HCT116 (cell line): ENCODE measurements at regions not wholly inside any gene's neighbourhood (a gene's known extent, or its start where the extent isn't known, plus 50 kb on each side); places are given as distances from the start of the nearest gene placed in this dataset.

Experiments used
- ATAC-seq: fragments of 200-7000 bp; cut with Tn5 transposase; 2 replicates; pipeline ENCODE4 v1.9.1; 2020; ENCODE audit warnings: mild to moderate bottlenecking, moderate library complexity
- BruUV-seq: library from RNA; stranded (reverse); fragments of 400-500 nt; replicated peaks from 2 replicates; lab custom pipeline; 2021; lab: Mats Ljungman, UMichigan
- CTCF ChIA-PET: fragments of 300-600 bp; sonication (Branson Sonifier 250); formaldehyde crosslinking; loops from one replicate; lab custom pipeline; 2021; ENCODE audit warnings: antibody characterized with exemption; lab: Charles Lee
- POLR2A ChIA-PET: fragments of 300-600, 350-600 bp; sonication (Branson Sonifier 250); formaldehyde crosslinking; loops from one replicate; lab custom pipeline; 2021; ENCODE audit warnings: antibody characterized with exemption; lab: Charles Lee
- RAD21 ChIA-PET, 2 experiments: fragments of 300-600 bp; sonication (Branson Sonifier 250); formaldehyde crosslinking; loops; one replicate each; lab custom pipeline; 2023; ENCODE audit warnings: low total read pairs in 2 of 2; ENCODE audit not compliant: uncharacterized antibody in 2 of 2, unreplicated experiment in 2 of 2, low non-redundant PET in 1 of 2; lab: Charles Lee
- DNase-seq: peaks from one replicate; pipeline ENCODE4 v3.0.0-alpha.2; 2010; ENCODE audit warnings: low read depth, low spot score
- H2AFZ ChIP-seq: fragments of 200-600 bp; shearing (Covaris generic), sonication (generic); 2 replicates; pipeline ENCODE4 v1.6.1; 2017; ENCODE audit warnings: low read depth, mixed run types, mixed read lengths, antibody characterized with exemption, low read length; ENCODE audit not compliant: poor library complexity, severe bottlenecking
- H3K27ac ChIP-seq: 2 replicates; pipeline ENCODE4 v1.5.1; 2012; ENCODE audit warnings: low read depth, low read length
- H3K27me3 ChIP-seq: fragments of 200-600 bp; sonication (generic); 2 replicates; pipeline ENCODE4 v1.6.1; 2016; ENCODE audit warnings: mixed run types, low read length, mixed read lengths; ENCODE audit not compliant: insufficient read depth
- H3K36me3 ChIP-seq, 2 experiments: fragments of 200-500 bp in 1 of 2; fragments of 200-600 bp in 1 of 2; sonication (Bioruptor generic) in 1 of 2; sonication (generic) in 1 of 2; 2 replicates each; pipeline versions ENCODE4 v1.5.1 to v1.6.1; 2014 to 2016; ENCODE audit warnings: low read length in 2 of 2, inconsistent platforms in 1 of 2, mixed read lengths in 1 of 2, mixed run types in 1 of 2; ENCODE audit not compliant: insufficient read depth in 2 of 2, control insufficient read depth in 1 of 2
- H3K4me1 ChIP-seq, 2 experiments: fragments of 200-600 bp in 1 of 2; sonication (generic) in 1 of 2; 2 replicates each; pipeline versions ENCODE4 v1.5.1 to v1.6.1; 2012 to 2017; ENCODE audit warnings: low read length in 2 of 2, inconsistent platforms in 1 of 2, mild to moderate bottlenecking in 1 of 2, mixed read lengths in 1 of 2, mixed run types in 1 of 2, moderate library complexity in 1 of 2; ENCODE audit not compliant: insufficient read depth in 2 of 2, control insufficient read depth in 1 of 2
- H3K4me2 ChIP-seq: fragments of 200-600 bp; sonication (generic); 2 replicates; pipeline ENCODE4 v1.6.1; 2017; ENCODE audit warnings: mixed run types, low read length, mixed read lengths
- H3K4me3 ChIP-seq, 2 experiments: fragments of 200-600 bp in 1 of 2; sonication (generic) in 1 of 2; replicated peaks in 1 of 2; 2 replicates each; pipeline ENCODE4 v1.5.1; 2011 to 2016; ENCODE audit warnings: low read length in 2 of 2, control low read depth in 1 of 2, low read depth in 1 of 2, mild to moderate bottlenecking in 1 of 2, mixed read lengths in 1 of 2, mixed run types in 1 of 2
- H3K79me2 ChIP-seq: fragments of 200-600 bp; sonication (generic); 2 replicates; pipeline ENCODE4 v1.6.1; 2017; ENCODE audit warnings: mild to moderate bottlenecking, mixed run types, low read length, moderate library complexity, mixed read lengths; ENCODE audit not compliant: insufficient read depth
- H3K9ac ChIP-seq: fragments of 200-600 bp; sonication (generic); 2 replicates; pipeline ENCODE4 v1.6.1; 2016; ENCODE audit warnings: low read length, mixed read lengths
- H3K9me2 ChIP-seq: fragments of 200-600 bp; sonication (generic), shearing (Covaris generic); 2 replicates; pipeline ENCODE4 v1.6.1; 2017; ENCODE audit warnings: mixed run types, mild to moderate bottlenecking, moderate library complexity; ENCODE audit not compliant: insufficient read depth
- H3K9me3 ChIP-seq, 2 experiments: fragments of 200-500 bp in 1 of 2; fragments of 200-600 bp in 1 of 2; sonication (Bioruptor generic) in 1 of 2; sonication (generic) in 1 of 2; 2 replicates each; pipeline ENCODE4 v1.6.1; 2014 to 2017; ENCODE audit warnings: low read length in 2 of 2, mixed read lengths in 2 of 2, inconsistent platforms in 1 of 2, low read depth in 1 of 2, mild to moderate bottlenecking in 1 of 2, mixed run types in 1 of 2, moderate library complexity in 1 of 2; ENCODE audit not compliant: control insufficient read depth in 1 of 2, insufficient read depth in 1 of 2
- H4K20me1 ChIP-seq: fragments of 200-600 bp; sonication (generic), shearing (Covaris generic); 2 replicates; pipeline ENCODE4 v1.6.1; 2017; ENCODE audit warnings: mixed run types, mild to moderate bottlenecking, moderate library complexity; ENCODE audit not compliant: insufficient read depth
- CBX3 ChIP-seq: IDR thresholded peaks from 2 replicates; pipeline ENCODE4 v1.6.1; 2012; ENCODE audit warnings: low read depth
- ELF1 ChIP-seq: IDR thresholded peaks from 2 replicates; pipeline ENCODE4 v1.6.1; 2012; ENCODE audit warnings: low read depth, borderline replicate concordance
- EZH2phosphoT487 ChIP-seq: fragments of 200-600 bp; IDR thresholded peaks from 2 replicates; pipeline ENCODE4 v1.6.1; 2018; ENCODE audit warnings: antibody characterized with exemption, borderline replicate concordance
- FOSL1 ChIP-seq: IDR thresholded peaks from 2 replicates; pipeline ENCODE4 v1.6.1; 2012; ENCODE audit warnings: low read depth
- JUND ChIP-seq: IDR thresholded peaks from 2 replicates; pipeline ENCODE4 v1.6.1; 2012
- SP1 ChIP-seq: IDR thresholded peaks from 2 replicates; pipeline ENCODE4 v1.6.1; 2012; ENCODE audit warnings: low read depth
- YY1 ChIP-seq: IDR thresholded peaks from 2 replicates; pipeline ENCODE4 v1.6.1; 2011; ENCODE audit warnings: low read length, low read depth, moderate library complexity, mild to moderate bottlenecking; ENCODE audit not compliant: insufficient replicate concordance; ENCODE audit errors: extremely low read depth
- ZFX ChIP-seq: fragments of 450-650 bp; IDR thresholded peaks from 2 replicates; pipeline ENCODE4 v1.6.1; 2017
- ZNF274 ChIP-seq: fragments of 200-500 bp; sonication (Bioruptor generic); IDR thresholded peaks from 2 replicates; pipeline ENCODE4 v1.6.1; 2014; ENCODE audit warnings: mild to moderate bottlenecking, low read depth, low read length, inconsistent platforms
- intact Hi-C: fragments of 100-400 bp; cut with micrococcal nuclease; formaldehyde crosslinking; loops from 2 replicates; pipeline ENCODE4 v1.10.0; 2022
- TF ChIP-seq, protein P1 (sequence below): IDR thresholded peaks from 2 replicates; pipeline ENCODE4 v1.6.1; 2012

- ATAC-seq: no peak
- Histone ChIP-seq H3K79me2 (no peaks in the 10 kb centered on the region), H3K27me3 (no peaks in the 10 kb centered on the region), H3K4me2 (no peak overlapping the region)
- TF ChIP-seq ELF1 (no peak), ZNF274 (no peak), SP1 (no peak)
- TF ChIP-seq, all 23 proteins: peak for 0
- H3K9me2 ChIP-seq: no peaks in the 10 kb centered on the region
- H3K9me3 ChIP-seq: peaks cover 3% of the 10 kb centered on the region in 2 experiments; a peak in 2 of 4 replicates
- H2AFZ ChIP-seq: no peak overlapping the region
- no peaks in the 10 kb centered on the region for H3K36me3 ChIP-seq
- ChIA-PET CTCF (no interaction called here), POLR2A (no interaction called here), RAD21 (no interaction called here)
- H3K9ac ChIP-seq: no peak overlapping the region
- no peak overlapping the region for H3K27ac ChIP-seq
- no peak for DNase-seq
- H3K4me3 ChIP-seq: no peak overlapping the region
- intact Hi-C loops: no loop called here
- no TSS peak for BruUV-seq
- no peaks in the 10 kb centered on the region for H4K20me1 ChIP-seq
- no peaks in the 10 kb centered on the region for H3K4me1 ChIP-seq
Measured at GRCh38 chr15:72948662-72949061, 103.6 kb upstream of the NEO1 start.

DNA sequence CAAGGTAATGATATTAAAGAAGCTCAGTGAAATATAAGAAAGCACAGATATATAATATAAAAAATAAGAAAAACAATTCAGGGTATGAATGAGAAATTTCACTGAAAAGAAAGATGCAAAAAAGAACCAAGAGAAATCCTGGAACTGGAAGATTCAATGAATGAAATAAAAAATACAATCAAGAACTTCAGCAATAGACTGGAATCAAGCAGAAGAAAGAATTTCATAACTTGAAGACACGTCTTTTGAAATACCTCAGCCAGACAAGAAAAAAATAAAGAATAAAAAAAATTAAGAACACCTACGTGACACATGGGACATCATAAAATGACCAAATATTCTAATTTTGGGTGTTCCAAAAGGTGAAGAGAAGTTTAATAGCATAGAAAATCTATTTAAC is 104.6 kb upstream of the NEO1 start:
- ChIA-PET POLR2A (no interaction called here), RAD21 (no interaction called here), CTCF (no interaction called here)
- Histone ChIP-seq H2AFZ (no peak overlapping the region), H3K27me3 (peaks cover 4% of the 10 kb centered on the region; the same call in 1 of the 2 replicates), H3K9me2 (no peaks in the 10 kb centered on the region), H3K4me2 (no peak overlapping the region), H3K9me3 (peaks cover 3% of the 10 kb centered on the region in 2 experiments; a peak in 2 of 4 replicates), H3K27ac (no peak overlapping the region), H3K4me3 (no peak overlapping the region), H3K9ac (no peak overlapping the region), H4K20me1 (no peaks in the 10 kb centered on the region), H3K36me3 (no peaks in the 10 kb centered on the region), H3K79me2 (no peaks in the 10 kb centered on the region), H3K4me1 (no peaks in the 10 kb centered on the region)
- ATAC-seq: no peak
- TF ChIP-seq JUND (no peak), CBX3 (no peak), EZH2phosphoT487 (no peak), FOSL1 (no peak), ZFX (no peak), YY1 (no peak)
- TF ChIP-seq, protein P1, sequence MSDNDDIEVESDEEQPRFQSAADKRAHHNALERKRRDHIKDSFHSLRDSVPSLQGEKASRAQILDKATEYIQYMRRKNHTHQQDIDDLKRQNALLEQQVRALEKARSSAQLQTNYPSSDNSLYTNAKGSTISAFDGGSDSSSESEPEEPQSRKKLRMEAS: no peak
- intact Hi-C loops: no loop called here
- no TSS peak for BruUV-seq
- DNase-seq: no peak
